ENCODE measurements at regions not wholly inside any gene's neighbourhood (a gene's known extent, or its start where the extent isn't known, plus 50 kb on each side); places are given as distances from the start of the nearest gene placed in this dataset.

- H3K9me2 ChIP-seq (replicated peaks; ENCODE audit: insufficient read depth, low read length): no peaks in the 10 kb centered on the region
- no peak overlapping the region for H2AFZ ChIP-seq (ENCODE audit: low read length)
- H3K27me3 ChIP-seq (replicated peaks; ENCODE audit: insufficient read depth, low read length): no peaks in the 10 kb centered on the region
- no peaks in the 10 kb centered on the region for H3K9me3 ChIP-seq (replicated peaks; ENCODE audit: insufficient read depth, low read length)
- no peaks in the 10 kb centered on the region for H3K79me2 ChIP-seq (ENCODE audit: low read length)
- no peaks in the 10 kb centered on the region for H3K36me3 ChIP-seq (replicated peaks; ENCODE audit: insufficient read depth, low read length)
- H3K9ac ChIP-seq (ENCODE audit: low read length): no peak overlapping the region
- TF ChIP-seq EZH2phosphoT487 (IDR thresholded peaks at IDR 0.05; ENCODE audit: low read length): no peak
- no peak for TF ChIP-seq EZH2 (optimal IDR thresholded peaks at IDR 0.05; ENCODE audit: low read depth, low read length)
- TF ChIP-seq, protein P1, sequence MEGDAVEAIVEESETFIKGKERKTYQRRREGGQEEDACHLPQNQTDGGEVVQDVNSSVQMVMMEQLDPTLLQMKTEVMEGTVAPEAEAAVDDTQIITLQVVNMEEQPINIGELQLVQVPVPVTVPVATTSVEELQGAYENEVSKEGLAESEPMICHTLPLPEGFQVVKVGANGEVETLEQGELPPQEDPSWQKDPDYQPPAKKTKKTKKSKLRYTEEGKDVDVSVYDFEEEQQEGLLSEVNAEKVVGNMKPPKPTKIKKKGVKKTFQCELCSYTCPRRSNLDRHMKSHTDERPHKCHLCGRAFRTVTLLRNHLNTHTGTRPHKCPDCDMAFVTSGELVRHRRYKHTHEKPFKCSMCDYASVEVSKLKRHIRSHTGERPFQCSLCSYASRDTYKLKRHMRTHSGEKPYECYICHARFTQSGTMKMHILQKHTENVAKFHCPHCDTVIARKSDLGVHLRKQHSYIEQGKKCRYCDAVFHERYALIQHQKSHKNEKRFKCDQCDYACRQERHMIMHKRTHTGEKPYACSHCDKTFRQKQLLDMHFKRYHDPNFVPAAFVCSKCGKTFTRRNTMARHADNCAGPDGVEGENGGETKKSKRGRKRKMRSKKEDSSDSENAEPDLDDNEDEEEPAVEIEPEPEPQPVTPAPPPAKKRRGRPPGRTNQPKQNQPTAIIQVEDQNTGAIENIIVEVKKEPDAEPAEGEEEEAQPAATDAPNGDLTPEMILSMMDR (IDR thresholded peaks at IDR 0.05; ENCODE audit: low read length): no peak
- H4K20me1 ChIP-seq (ENCODE audit: insufficient read depth, low read length): no peaks in the 10 kb centered on the region
- no peak overlapping the region for H3K4me3 ChIP-seq (ENCODE audit: low read length)
- DNase-seq: no peak
- no peak overlapping the region for H3K4me2 ChIP-seq (ENCODE audit: low read depth, low read length)
- H3K4me1 ChIP-seq (ENCODE audit: low read length): no peaks in the 10 kb centered on the region
- H3F3A ChIP-seq (ENCODE audit: insufficient read depth, low read length): no peaks in the 10 kb centered on the region
- H3K27ac ChIP-seq (ENCODE audit: low read length): no peak overlapping the region
Observed at GRCh38 chr7:110144599-110144998, 946.3 kb upstream of the LRRN3 start.

DNA sequence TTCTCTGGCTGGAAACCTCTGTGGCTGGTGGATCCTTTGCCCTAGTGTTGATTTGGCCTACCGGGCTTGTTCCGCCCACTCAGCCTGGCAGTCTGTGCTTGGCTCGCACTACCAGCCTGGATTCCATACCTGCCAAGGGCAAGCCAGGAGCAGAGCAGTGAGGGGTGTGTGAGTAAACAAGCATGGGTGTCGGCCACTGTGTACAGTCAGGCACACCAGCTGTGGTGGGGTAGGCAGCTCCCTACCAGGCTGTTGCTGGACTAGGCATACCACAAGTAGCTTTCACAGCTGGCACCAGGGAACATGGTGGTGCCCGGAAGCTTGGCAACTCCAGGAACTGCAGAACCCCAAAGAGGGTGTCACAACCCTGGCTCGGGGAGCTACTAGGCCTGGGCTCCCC is 942.9 kb upstream of the LRRN3 start:
- no peak overlapping the region for H3K4me3 ChIP-seq (ENCODE audit: low read length)
- H3K4me2 ChIP-seq (ENCODE audit: low read depth, low read length): no peak overlapping the region
- no peak overlapping the region for H2AFZ ChIP-seq (ENCODE audit: low read length)
- H3F3A ChIP-seq (ENCODE audit: insufficient read depth, low read length): no peaks in the 10 kb centered on the region
- no peaks in the 10 kb centered on the region for H3K79me2 ChIP-seq (ENCODE audit: low read length)
- no peak overlapping the region for H3K27ac ChIP-seq (ENCODE audit: low read length)
- no peaks in the 10 kb centered on the region for H4K20me1 ChIP-seq (ENCODE audit: insufficient read depth, low read length)
- no peak for DNase-seq
- H3K36me3 ChIP-seq (replicated peaks; ENCODE audit: insufficient read depth, low read length): no peaks in the 10 kb centered on the region
- no peaks in the 10 kb centered on the region for H3K4me1 ChIP-seq (ENCODE audit: low read length)
- H3K27me3 ChIP-seq (replicated peaks; ENCODE audit: insufficient read depth, low read length): no peaks in the 10 kb centered on the region
- no peak overlapping the region for H3K9ac ChIP-seq (ENCODE audit: low read length)
- TF ChIP-seq EZH2 (optimal IDR thresholded peaks at IDR 0.05; ENCODE audit: low read depth, low read length) (no peak), EZH2phosphoT487 (IDR thresholded peaks at IDR 0.05; ENCODE audit: low read length) (no peak)
- TF ChIP-seq, protein P1 (IDR thresholded peaks at IDR 0.05; ENCODE audit: low read length): no peak
- no peaks in the 10 kb centered on the region for H3K9me2 ChIP-seq (replicated peaks; ENCODE audit: insufficient read depth, low read length)
- H3K9me3 ChIP-seq (replicated peaks; ENCODE audit: insufficient read depth, low read length): no peaks in the 10 kb centered on the region

DNA sequence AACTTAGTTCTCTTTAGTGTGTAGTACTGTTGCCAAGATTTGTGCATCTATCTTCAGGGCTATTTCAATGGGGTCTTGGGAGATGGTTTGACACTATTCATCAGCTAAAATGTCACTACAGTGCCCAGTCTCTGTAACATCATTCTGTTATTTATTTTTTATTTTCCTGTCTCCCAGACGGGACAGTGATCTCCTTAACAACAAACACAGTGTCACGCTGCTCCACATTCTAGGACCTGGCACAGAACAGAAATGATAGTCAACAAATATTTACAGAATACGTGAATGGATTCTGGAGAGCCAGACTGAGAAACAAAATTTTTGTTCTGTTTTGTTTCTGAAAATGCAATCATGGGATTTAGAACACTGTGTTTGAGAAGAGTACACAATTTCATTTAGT is 937.7 kb upstream of the LRRN3 start:
- no peak overlapping the region for H3K4me3 ChIP-seq (ENCODE audit: low read length)
- no peak for DNase-seq
- TF ChIP-seq EZH2phosphoT487 (IDR thresholded peaks at IDR 0.05; ENCODE audit: low read length) (no peak), EZH2 (optimal IDR thresholded peaks at IDR 0.05; ENCODE audit: low read depth, low read length) (no peak)
- TF ChIP-seq, protein P1 (IDR thresholded peaks at IDR 0.05; ENCODE audit: low read length): no peak
- no peak overlapping the region for H3K4me2 ChIP-seq (ENCODE audit: low read depth, low read length)
- H3K4me1 ChIP-seq (ENCODE audit: low read length): no peaks in the 10 kb centered on the region
- H3K9me2 ChIP-seq (replicated peaks; ENCODE audit: insufficient read depth, low read length): no peaks in the 10 kb centered on the region
- H3F3A ChIP-seq (ENCODE audit: insufficient read depth, low read length): no peaks in the 10 kb centered on the region
- H3K9me3 ChIP-seq (replicated peaks; ENCODE audit: insufficient read depth, low read length): no peaks in the 10 kb centered on the region
- H2AFZ ChIP-seq (ENCODE audit: low read length): no peak overlapping the region
- H3K79me2 ChIP-seq (ENCODE audit: low read length): no peaks in the 10 kb centered on the region
- H3K27me3 ChIP-seq (replicated peaks; ENCODE audit: insufficient read depth, low read length): no peaks in the 10 kb centered on the region
- no peak overlapping the region for H3K9ac ChIP-seq (ENCODE audit: low read length)
- H3K27ac ChIP-seq (ENCODE audit: low read length): no peak overlapping the region
- no peaks in the 10 kb centered on the region for H3K36me3 ChIP-seq (replicated peaks; ENCODE audit: insufficient read depth, low read length)
- H4K20me1 ChIP-seq (ENCODE audit: insufficient read depth, low read length): no peaks in the 10 kb centered on the region

Measured in MM.1S (cell line).